GM10266 (cell line): ENCODE measurements at regions not wholly inside any gene's neighbourhood (a gene's known extent, or its start where the extent isn't known, plus 50 kb on each side); places are given as distances from the start of the nearest gene placed in this dataset.

Experiments
- DNase-seq: peaks from one replicate; pipeline ENCODE4 v3.0.0; 2012; ENCODE audit errors: extremely low spot score
- TF ChIP-seq, protein P1 (sequence below): IDR thresholded peaks from 2 replicates; pipeline ENCODE4 v1.5.1; 2012; ENCODE audit warnings: mild to moderate bottlenecking, low read depth; ENCODE audit not compliant: control insufficient read depth, insufficient read depth; ENCODE audit errors: missing control alignments

- TF ChIP-seq, protein P1, sequence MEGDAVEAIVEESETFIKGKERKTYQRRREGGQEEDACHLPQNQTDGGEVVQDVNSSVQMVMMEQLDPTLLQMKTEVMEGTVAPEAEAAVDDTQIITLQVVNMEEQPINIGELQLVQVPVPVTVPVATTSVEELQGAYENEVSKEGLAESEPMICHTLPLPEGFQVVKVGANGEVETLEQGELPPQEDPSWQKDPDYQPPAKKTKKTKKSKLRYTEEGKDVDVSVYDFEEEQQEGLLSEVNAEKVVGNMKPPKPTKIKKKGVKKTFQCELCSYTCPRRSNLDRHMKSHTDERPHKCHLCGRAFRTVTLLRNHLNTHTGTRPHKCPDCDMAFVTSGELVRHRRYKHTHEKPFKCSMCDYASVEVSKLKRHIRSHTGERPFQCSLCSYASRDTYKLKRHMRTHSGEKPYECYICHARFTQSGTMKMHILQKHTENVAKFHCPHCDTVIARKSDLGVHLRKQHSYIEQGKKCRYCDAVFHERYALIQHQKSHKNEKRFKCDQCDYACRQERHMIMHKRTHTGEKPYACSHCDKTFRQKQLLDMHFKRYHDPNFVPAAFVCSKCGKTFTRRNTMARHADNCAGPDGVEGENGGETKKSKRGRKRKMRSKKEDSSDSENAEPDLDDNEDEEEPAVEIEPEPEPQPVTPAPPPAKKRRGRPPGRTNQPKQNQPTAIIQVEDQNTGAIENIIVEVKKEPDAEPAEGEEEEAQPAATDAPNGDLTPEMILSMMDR: no peak
- DNase-seq: no peak
Observed at GRCh38 chr18:43933177-43933576, 655.9 kb upstream of the SYT4 start.

DNA sequence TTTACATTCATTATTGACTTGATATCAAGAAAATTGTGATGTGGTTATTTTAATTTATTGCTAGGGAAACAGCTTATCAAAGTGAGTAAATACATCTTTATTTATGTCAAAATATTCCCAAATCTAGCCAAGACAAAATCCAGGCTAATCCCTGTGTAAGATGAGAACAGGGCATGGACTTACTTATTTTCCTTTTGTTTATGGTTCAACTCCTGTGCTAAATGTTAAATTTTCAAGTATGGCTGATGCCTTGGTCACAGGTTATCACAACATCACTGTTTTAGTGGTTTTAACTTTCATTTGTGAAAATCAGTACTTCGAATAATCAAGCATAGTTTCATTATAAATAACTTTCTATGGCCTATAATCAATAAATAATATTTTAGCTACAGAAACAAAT is 657.0 kb upstream of the SYT4 start:
- TF ChIP-seq, protein P1: no peak

GRCh38 chr18:43934781-43935471 is 657.6 kb upstream of the SYT4 start:
- DNase-seq: no peak
- TF ChIP-seq, protein P1: no peak

More for the DNA sequence above, 657.0 kb upstream of the SYT4 start:
- DNase-seq: no peak

GRCh38 chr18:43936176-43936575 is 658.9 kb upstream of the SYT4 start:
- DNase-seq: no peak
- TF ChIP-seq, protein P1: no peak

- no peak for DNase-seq
- TF ChIP-seq, protein P1: no peak
Observed at GRCh38 chr18:43949291-43949690, 672.0 kb upstream of the SYT4 start.

DNA sequence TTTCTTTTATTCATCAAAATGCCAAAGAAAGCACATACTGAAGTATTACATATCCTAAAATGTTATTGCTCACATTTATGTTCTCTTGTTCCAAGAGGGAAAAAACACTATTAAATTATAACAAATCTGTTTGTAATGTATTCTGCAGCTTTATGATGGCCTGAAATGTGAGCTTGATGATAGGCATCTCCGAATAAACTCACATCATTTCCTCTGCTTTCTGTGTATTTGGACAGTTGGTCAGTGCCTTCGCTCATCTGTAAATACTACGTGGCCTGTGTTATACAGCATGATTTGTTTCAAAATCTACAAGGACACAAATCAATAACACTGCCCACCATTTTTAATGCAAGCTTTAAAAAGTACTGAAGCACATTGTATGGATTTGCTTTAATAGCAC is 672.8 kb upstream of the SYT4 start:
- TF ChIP-seq, protein P1: no peak
- no peak for DNase-seq

GRCh38 chr18:43952398-43952797 is 675.1 kb upstream of the SYT4 start:
- no peak for DNase-seq

More at GRCh38 chr18:43952398-43952797, 675.1 kb upstream of the SYT4 start:
- TF ChIP-seq, protein P1: no peak
